ENCODE measurements at regions not wholly inside any gene's neighbourhood (a gene's known extent, or its start where the extent isn't known, plus 50 kb on each side); places are given as distances from the start of the nearest gene placed in this dataset.

DNA sequence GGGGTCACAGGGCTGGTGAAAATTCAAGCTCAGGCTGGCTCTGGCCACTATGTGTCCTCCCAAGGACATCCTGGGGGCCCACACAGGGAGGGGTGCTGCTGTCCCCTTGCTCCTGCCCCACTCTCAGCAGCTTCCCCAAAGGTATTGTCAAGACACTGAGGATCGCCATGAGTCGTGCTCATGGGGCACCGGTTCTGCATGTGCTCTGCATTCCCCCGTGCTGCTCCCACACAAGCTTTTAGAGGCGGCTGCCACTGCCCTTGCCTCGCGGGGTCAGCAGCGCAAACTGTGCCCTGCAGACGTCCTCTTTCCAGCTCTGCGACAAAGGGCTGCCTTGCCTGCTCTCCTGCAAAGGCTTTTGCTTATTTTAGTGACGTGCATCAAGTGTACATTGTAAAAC is 179.8 kb downstream of the ERMARD start:
- WGBS, 10 experiments, result 17 to 80% (median 58%) methylated on average over 1 to 8 of the region's 11 CpGs; no CpG with 5 or more reads in 3 of the 10 experiments
- no peak overlapping the region for H3K27ac ChIP-seq
- H3K4me3 ChIP-seq, result no peak overlapping the region
- peaks cover 18 to 31% of the 10 kb centered on the region in 2 donors for H3K4me1 ChIP-seq (replicated peaks in 1 of 2)
- ATAC-seq (replicated peaks in 6 of 8), result peak in 5 of 8 experiments; percentile 17 to 61 (median 45)
- in situ Hi-C loops (cut with MboI; ENCODE audit: low pct_unique_long_range_greater_than_20kb in 2 of 9, low sequenced_read_pairs in 9 of 9, unreplicated experiment in 9 of 9), result no loop called here

DNA sequence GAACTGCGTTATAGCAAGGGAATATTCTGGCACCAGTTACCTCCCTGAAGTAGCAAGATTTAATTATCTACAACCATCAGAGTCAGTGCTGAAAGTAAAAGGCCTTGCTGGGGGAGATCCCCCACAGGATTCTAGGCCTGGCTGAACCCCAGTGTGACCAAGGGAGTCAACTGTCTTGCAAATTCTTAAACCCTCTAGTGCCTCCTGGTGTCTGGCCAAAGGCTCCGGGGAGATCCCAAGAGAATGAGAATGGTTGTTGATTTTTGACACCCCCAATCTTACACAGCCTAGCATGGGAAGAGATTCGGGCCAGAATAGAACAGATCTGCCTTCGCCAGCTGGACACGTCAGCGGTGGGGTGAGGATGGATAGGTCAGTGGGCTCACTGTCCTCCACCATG is 179.4 kb downstream of the ERMARD start:
- Histone ChIP-seq H3K4me3 (no peak overlapping the region), H3K27ac (no peak overlapping the region), H3K4me1 (replicated peaks in 1 of 2) (peaks cover 18 to 31% of the 10 kb centered on the region in 2 donors)
- 50 to 100% (median 76%) methylated on average over 1 to 4 of the region's 6 CpGs; no CpG with 5 or more reads in 2 of the 10 experiments for WGBS, 10 experiments
- in situ Hi-C loops (cut with MboI; ENCODE audit: low pct_unique_long_range_greater_than_20kb in 2 of 9, low sequenced_read_pairs in 9 of 9, unreplicated experiment in 9 of 9), result no loop called here
- ATAC-seq (replicated peaks in 6 of 8), result no peak

DNA sequence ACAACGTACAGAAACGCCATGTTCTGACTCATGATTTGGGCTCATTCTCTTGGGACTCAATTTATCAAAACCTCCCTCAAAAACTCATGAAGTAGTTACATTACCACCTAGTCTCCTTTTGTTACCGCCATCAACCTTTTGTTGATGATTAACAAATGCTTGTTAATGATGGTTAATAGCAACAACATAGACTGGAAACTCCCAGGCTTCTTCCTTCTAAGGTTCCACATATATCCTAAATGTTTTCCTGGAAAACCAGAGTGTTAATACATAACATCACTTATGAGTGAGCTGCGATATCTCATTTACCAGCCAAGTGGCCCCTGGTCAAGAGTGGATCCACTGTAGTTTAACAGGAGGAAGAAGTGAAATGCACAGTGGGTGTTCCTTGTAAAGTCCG is 176.3 kb downstream of the ERMARD start:
- H3K4me3 ChIP-seq, result no peak overlapping the region
- peaks cover 13 to 19% of the 10 kb centered on the region in 2 donors for H3K4me1 ChIP-seq (replicated peaks in 1 of 2)
- H3K27ac ChIP-seq, result no peak overlapping the region
- 20 to 100% (median 53%) methylated on average over 1 to 4 of the region's 5 CpGs; no CpG with 5 or more reads in 2 of the 10 experiments for WGBS, 10 experiments
- ATAC-seq (replicated peaks in 6 of 8), result no peak
- in situ Hi-C loops (cut with MboI; ENCODE audit: low pct_unique_long_range_greater_than_20kb in 2 of 9, low sequenced_read_pairs in 9 of 9, unreplicated experiment in 9 of 9), result no loop called here

- peak in 1 of 8 experiments; percentile 38 for ATAC-seq (replicated peaks in 6 of 8)
- WGBS, 10 experiments, result 0 to 90% (median 77%) methylated on average over 3 to 8 of the region's 11 CpGs; no CpG with 5 or more reads in 2 of the 10 experiments
- H3K4me3 ChIP-seq, result no peak overlapping the region
- H3K4me1 ChIP-seq (replicated peaks in 1 of 2), result peaks cover 12 to 13% of the 10 kb centered on the region in 2 donors
- no peak overlapping the region for H3K27ac ChIP-seq
- in situ Hi-C loops (cut with MboI; ENCODE audit: low pct_unique_long_range_greater_than_20kb in 2 of 9, low sequenced_read_pairs in 9 of 9, unreplicated experiment in 9 of 9), result no loop called here
These were observed 175.4 kb downstream of the ERMARD start for GRCh38 chr6:169926617-169927417.

DNA sequence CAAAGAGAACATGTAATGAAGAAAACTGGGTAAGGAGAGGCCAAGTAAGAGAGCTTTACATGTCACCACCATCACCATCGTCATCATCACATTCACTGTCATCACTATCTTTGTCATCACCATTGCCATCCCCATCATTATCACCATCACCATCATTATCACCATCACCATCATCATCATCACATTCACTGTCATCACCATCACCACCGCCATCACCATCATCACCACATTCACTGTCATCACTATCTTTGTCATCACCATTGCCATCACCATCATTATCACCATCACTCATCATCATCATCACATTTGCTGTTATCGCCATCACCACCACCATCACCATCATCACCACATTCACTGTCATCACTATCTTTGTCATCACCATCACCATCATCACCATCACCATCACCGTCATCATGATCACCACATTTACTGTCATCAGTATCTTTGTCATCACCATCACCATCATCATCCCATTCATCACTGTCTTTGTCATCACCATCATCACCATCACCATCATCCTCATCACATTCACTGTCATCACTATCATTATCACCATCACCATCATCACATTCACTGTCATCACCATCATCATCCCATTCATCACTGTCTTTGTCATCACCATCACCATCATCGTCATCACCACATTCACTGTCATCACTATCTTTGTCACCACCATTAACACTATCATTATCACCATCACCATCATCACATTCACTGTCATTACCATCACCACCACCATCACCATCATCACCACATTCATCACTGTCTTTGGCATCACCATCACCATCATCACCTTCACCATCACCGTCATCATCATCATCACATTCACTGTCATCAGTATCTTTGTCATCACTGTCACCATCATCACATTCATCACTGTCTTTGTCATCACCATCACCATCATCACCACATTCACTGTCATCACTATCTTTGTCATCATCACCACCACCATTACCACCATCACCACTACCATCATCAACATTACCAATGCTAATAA is 172.3 kb downstream of the ERMARD start:
- WGBS, 10 experiments, result 14 to 95% (median 75%) methylated on average over 3 to 6 of the region's 6 CpGs
- Histone ChIP-seq H3K4me1 (replicated peaks in 1 of 2) (peaks cover 3 to 13% of the 10 kb centered on the region in 2 donors), H3K27ac (no peak overlapping the region), H3K4me3 (no peak overlapping the region)
- ATAC-seq (replicated peaks in 6 of 8), result no peak
- in situ Hi-C loops (cut with MboI; ENCODE audit: low pct_unique_long_range_greater_than_20kb in 2 of 9, low sequenced_read_pairs in 9 of 9, unreplicated experiment in 9 of 9), result no loop called here

GRCh38 chr6:169921853-169922824 is 170.7 kb downstream of the ERMARD start:
- peaks cover 6 to 13% of the 10 kb centered on the region in 2 donors for H3K4me1 ChIP-seq (replicated peaks in 1 of 2)
- H3K4me3 ChIP-seq, result no peak overlapping the region
- no peak overlapping the region for H3K27ac ChIP-seq
- in situ Hi-C loops (cut with MboI; ENCODE audit: low pct_unique_long_range_greater_than_20kb in 2 of 9, low sequenced_read_pairs in 9 of 9, unreplicated experiment in 9 of 9), result no loop called here
- WGBS, 10 experiments, result 0 to 92% (median 61%) methylated on average over 1 to 11 of the region's 34 CpGs; no CpG with 5 or more reads in 2 of the 10 experiments
- ATAC-seq (replicated peaks in 6 of 8), result peak in 5 of 8 experiments; percentile 62 to 82 (median 76)

GRCh38 chr6:169921217-169921616 is 169.8 kb downstream of the ERMARD start:
- in situ Hi-C loops (cut with MboI; ENCODE audit: low pct_unique_long_range_greater_than_20kb in 2 of 9, low sequenced_read_pairs in 9 of 9, unreplicated experiment in 9 of 9), result no loop called here
- Histone ChIP-seq H3K27ac (no peak overlapping the region), H3K4me1 (replicated peaks in 1 of 2) (peaks cover 13% of the 10 kb centered on the region in 2 donors), H3K4me3 (no peak overlapping the region)
- ATAC-seq (replicated peaks in 6 of 8), result peak in 5 of 8 experiments; percentile 12 to 41 (median 34)
- WGBS, 10 experiments, result 62 to 93% (median 73%) methylated on average over 2 to 11 of the region's 20 CpGs; no CpG with 5 or more reads in 3 of the 10 experiments

DNA sequence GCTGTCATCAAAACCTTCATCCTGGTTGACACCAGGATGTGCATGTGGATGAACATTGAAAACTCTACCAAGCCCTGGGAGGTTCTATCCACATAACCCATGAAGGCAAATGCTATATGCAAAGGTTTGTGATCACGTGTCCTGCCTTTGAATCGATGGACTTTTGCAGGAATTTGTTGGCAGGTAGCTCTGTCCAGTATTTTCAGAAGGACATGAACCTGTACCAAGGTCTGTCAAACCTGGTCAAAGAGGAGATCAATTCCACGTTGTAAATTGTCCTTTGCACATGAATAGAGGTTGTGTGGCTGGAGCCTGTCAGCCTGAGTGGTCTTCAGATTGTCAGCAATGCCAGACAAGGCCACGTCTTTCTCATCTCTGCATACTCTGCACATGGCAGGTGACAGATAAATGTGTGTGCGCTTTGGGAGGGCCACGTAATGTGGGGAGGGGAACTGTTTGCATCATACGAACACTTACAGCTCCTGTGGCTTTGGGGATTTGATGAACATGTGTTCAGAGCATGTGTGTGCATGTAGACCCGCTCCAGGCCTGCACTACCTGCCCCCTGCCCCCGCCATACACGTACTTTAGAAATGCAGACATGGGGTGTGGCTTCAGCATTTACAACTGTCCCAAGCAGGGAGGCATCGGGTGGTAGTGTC is 169.1 kb downstream of the ERMARD start:
- H3K4me1 ChIP-seq (replicated peaks in 1 of 2), result peaks cover 13 to 20% of the 10 kb centered on the region in 2 donors
- ATAC-seq (replicated peaks in 6 of 8), result no peak
- H3K4me3 ChIP-seq, result no peak overlapping the region
- 0 to 90% (median 55%) methylated on average over 2 to 8 of the region's 11 CpGs; no CpG with 5 or more reads in 2 of the 10 experiments for WGBS, 10 experiments
- H3K27ac ChIP-seq, result no peak overlapping the region
- in situ Hi-C loops (cut with MboI; ENCODE audit: low pct_unique_long_range_greater_than_20kb in 2 of 9, low sequenced_read_pairs in 9 of 9, unreplicated experiment in 9 of 9), result no loop called here

GRCh38 chr6:169918954-169919549 is 167.6 kb downstream of the ERMARD start:
- WGBS, 10 experiments, result 42 to 96% (median 80%) methylated on average over 2 to 14 of the region's 26 CpGs; no CpG with 5 or more reads in 3 of the 10 experiments

GRCh38 chr6:169918239-169918953 is 167.0 kb downstream of the ERMARD start:
- peak in 2 of 8 experiments; percentile 37 to 57 for ATAC-seq (replicated peaks in 6 of 8)
- Histone ChIP-seq H3K4me3 (no peak overlapping the region), H3K27ac (no peak overlapping the region), H3K4me1 (replicated peaks in 1 of 2) (peaks cover 13 to 25% of the 10 kb centered on the region in 2 donors)
- WGBS, 10 experiments, result 17 to 100% (median 86%) methylated on average over 2 to 15 of the region's 21 CpGs; no CpG with 5 or more reads in 2 of the 10 experiments
- in situ Hi-C loops (cut with MboI; ENCODE audit: low pct_unique_long_range_greater_than_20kb in 2 of 9, low sequenced_read_pairs in 9 of 9, unreplicated experiment in 9 of 9), result no loop called here

More at GRCh38 chr6:169918954-169919549, 167.6 kb downstream of the ERMARD start:
- Histone ChIP-seq H3K27ac (no peak overlapping the region), H3K4me1 (replicated peaks in 1 of 2) (peaks cover 13 to 25% of the 10 kb centered on the region in 2 donors), H3K4me3 (no peak overlapping the region)
- ATAC-seq (replicated peaks in 6 of 8), result no peak
- in situ Hi-C loops (cut with MboI; ENCODE audit: low pct_unique_long_range_greater_than_20kb in 2 of 9, low sequenced_read_pairs in 9 of 9, unreplicated experiment in 9 of 9), result no loop called here

DNA sequence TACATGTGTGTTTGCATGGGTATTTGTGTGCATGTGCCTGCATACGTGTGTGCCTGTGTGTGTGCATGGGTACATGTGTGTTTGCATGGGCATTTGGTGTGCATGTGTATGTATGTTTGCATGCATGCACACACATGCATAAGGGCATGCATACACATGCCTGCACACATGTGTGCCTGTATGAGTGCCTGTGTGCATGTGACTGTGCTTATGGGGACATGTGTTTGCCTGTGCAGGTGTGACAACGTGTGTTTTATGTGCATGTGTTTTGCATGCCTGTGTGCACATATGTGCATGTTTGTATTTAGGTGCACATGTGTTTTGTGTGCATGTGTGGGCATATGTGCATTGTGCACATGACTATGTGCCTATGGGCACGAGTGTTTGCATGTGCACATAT is 165.7 kb downstream of the ERMARD start:
- in situ Hi-C loops (cut with MboI; ENCODE audit: low pct_unique_long_range_greater_than_20kb in 2 of 9, low sequenced_read_pairs in 9 of 9, unreplicated experiment in 9 of 9), result no loop called here
- peak in 1 of 8 experiments; percentile 1 for ATAC-seq (replicated peaks in 6 of 8)
- Histone ChIP-seq H3K4me1 (replicated peaks in 1 of 2) (peaks cover 8 to 25% of the 10 kb centered on the region in 2 donors), H3K4me3 (no peak overlapping the region), H3K27ac (no peak overlapping the region)
- 0 to 100% (median 84%) methylated on average over 1 to 3 of the region's 3 CpGs; no CpG with 5 or more reads in 5 of the 10 experiments for WGBS, 10 experiments
